Esophagus muscularis mucosa (tissue), 4 donors: ENCODE measurements at regions not wholly inside any gene's neighbourhood (a gene's known extent, or its start where the extent isn't known, plus 50 kb on each side); places are given as distances from the start of the nearest gene placed in this dataset.

ENCODE experiments used
- DNase-seq: peaks from one replicate; pipeline ENCODE4 v3.0.0-alpha.2; 2017; ENCODE audit errors: extremely low spot score
- H3K27ac ChIP-seq, 4 donors: fragments of 200-600 bp; sonication (generic); replicated peaks in 1 of 4; 1 replicate in 3 of 4; 2 replicates in 1 of 4; pipeline ENCODE4 v1.5.1; 2016 to 2019; ENCODE audit warnings: mild to moderate bottlenecking in 1 of 4
- H3K27me3 ChIP-seq, 4 donors: fragments of 200-600 bp; sonication (generic); one replicate each; pipeline versions ENCODE4 v1.5.1 to v1.6.0; 2016 to 2019
- H3K36me3 ChIP-seq, 4 donors: fragments of 200-600 bp; sonication (generic); one replicate each; pipeline ENCODE4 v1.5.1; 2016 to 2019
- H3K4me1 ChIP-seq, 4 donors: fragments of 200-600 bp; sonication (generic); one replicate each; pipeline ENCODE4 v1.5.1; 2016 to 2019
- H3K4me3 ChIP-seq, 4 donors: fragments of 200-600 bp; sonication (generic); 1 replicate in 2 of 4; 2 replicates in 2 of 4; pipeline ENCODE4 v1.5.1; 2016 to 2019; ENCODE audit warnings: mild to moderate bottlenecking in 4 of 4, moderate library complexity in 1 of 4
- H3K9me3 ChIP-seq, 4 donors: fragments of 200-600 bp; sonication (generic); 1 replicate in 3 of 4; 2 replicates in 1 of 4; pipeline ENCODE4 v1.5.1; 2016 to 2019
- EP300 ChIP-seq: sonication (generic); formaldehyde crosslinking; IDR thresholded peaks from one replicate; pipeline ENCODE4 v1.6.1; 2017; ENCODE audit warnings: antibody characterized with exemption
- POLR2A ChIP-seq: fragments of 450-650 bp; IDR thresholded peaks from one replicate; pipeline ENCODE4 v1.6.1; 2017; ENCODE audit warnings: antibody characterized with exemption, moderate library complexity, mild to moderate bottlenecking, low read depth
- POLR2AphosphoS5 ChIP-seq, 2 donors: sonication (generic); formaldehyde crosslinking; IDR thresholded peaks; one replicate each; pipeline ENCODE4 v1.6.1; 2017; ENCODE audit warnings: antibody characterized with exemption in 2 of 2
- WGBS: methylation state at CpG from one replicate; pipeline ENCODE4 v1.1.5; 2018; 5-methylcytosine and 5-hydroxymethylcytosine counted together
- intact Hi-C: fragments of 100-400 bp; cut with DNase I; formaldehyde crosslinking; loops from one replicate; pipeline ENCODE4 v1.15.1; 2023
- TF ChIP-seq, protein P1 (sequence below), 3 experiments: fragments of 200-600 bp in 2 of 3; fragments of 450-650 bp in 1 of 3; sonication (generic) in 2 of 3; IDR thresholded peaks; one replicate each; pipeline ENCODE4 v1.5.1; 2017 to 2019; ENCODE audit warnings: antibody characterized with exemption in 3 of 3, mild to moderate bottlenecking in 2 of 3, moderate library complexity in 1 of 3

DNA sequence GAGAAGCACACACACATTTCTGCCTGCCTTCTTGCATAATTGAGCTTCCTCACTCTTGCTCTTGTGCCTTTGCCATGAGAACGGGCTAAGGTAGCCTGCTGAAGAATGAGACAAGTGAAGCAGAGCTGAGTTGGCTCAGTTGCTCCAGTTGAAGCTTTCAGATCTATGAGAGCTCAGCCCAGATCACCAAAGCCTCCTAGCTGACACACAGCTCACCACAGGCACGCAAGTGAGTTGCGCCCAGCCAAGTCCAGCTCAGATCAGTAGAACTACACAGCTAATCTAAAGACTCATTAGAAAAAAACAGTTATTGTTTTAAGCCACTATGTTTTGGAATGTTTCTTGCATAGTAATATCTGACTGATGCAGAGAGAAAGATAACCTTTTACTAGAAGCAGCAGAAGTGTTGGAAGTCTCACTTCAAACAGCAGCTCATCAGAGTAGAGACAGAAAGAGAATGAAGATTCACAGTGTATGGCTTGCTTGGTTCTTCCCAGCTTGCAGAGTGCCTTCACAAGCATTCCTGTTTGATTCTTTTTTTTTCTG is 362.4 kb downstream of the MID1IP1 start:
- Histone ChIP-seq H3K4me3 (no peak overlapping the region), H3K36me3 (no peaks in the 10 kb centered on the region), H3K9me3 (no peaks in the 10 kb centered on the region), H3K4me1 (peaks cover 0 to 3% (median 0%) of the 10 kb centered on the region in 4 donors), H3K27ac (no peak overlapping the region), H3K27me3 (no peaks in the 10 kb centered on the region)
- no peak for DNase-seq
- WGBS: 88% methylated on average over 3 of the region's 3 CpGs
- intact Hi-C loops: no loop called here
- TF ChIP-seq POLR2AphosphoS5 (IDR thresholded peaks at IDR 0.05) (no peak), POLR2A (no peak)
- TF ChIP-seq, protein P1, sequence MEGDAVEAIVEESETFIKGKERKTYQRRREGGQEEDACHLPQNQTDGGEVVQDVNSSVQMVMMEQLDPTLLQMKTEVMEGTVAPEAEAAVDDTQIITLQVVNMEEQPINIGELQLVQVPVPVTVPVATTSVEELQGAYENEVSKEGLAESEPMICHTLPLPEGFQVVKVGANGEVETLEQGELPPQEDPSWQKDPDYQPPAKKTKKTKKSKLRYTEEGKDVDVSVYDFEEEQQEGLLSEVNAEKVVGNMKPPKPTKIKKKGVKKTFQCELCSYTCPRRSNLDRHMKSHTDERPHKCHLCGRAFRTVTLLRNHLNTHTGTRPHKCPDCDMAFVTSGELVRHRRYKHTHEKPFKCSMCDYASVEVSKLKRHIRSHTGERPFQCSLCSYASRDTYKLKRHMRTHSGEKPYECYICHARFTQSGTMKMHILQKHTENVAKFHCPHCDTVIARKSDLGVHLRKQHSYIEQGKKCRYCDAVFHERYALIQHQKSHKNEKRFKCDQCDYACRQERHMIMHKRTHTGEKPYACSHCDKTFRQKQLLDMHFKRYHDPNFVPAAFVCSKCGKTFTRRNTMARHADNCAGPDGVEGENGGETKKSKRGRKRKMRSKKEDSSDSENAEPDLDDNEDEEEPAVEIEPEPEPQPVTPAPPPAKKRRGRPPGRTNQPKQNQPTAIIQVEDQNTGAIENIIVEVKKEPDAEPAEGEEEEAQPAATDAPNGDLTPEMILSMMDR (IDR thresholded peaks at IDR 0.05): no peak

DNA sequence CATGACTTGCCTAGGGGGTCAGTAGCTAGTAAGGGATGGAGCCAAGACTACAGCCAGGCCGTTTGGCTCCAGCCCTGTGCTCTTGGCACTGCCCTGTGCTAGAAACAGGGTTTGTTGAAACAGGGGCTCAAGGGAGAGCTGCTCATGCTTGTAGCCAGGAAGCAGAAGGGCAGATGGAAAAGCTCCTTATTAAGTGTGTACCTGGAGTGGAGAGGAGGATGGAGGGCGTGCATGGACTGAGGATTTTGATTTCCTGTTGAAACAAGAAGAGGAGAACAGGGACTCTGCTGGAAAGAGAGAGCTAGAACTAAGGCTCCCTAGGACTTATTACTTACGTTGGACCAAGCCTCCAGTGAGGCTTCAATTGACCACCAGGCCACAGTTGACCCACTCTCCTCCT is 363.0 kb downstream of the MID1IP1 start:
- H3K9me3 ChIP-seq: no peaks in the 10 kb centered on the region
- DNase-seq: no peak
- intact Hi-C loops: no loop called here
- no peaks in the 10 kb centered on the region for H3K27me3 ChIP-seq
- H3K4me3 ChIP-seq: no peak overlapping the region
- H3K27ac ChIP-seq: no peak overlapping the region
- peaks cover 0 to 3% (median 0%) of the 10 kb centered on the region in 4 donors for H3K4me1 ChIP-seq
- no peak for TF ChIP-seq POLR2AphosphoS5 (IDR thresholded peaks at IDR 0.05)
- no peak for TF ChIP-seq POLR2A
- TF ChIP-seq, protein P1 (IDR thresholded peaks at IDR 0.05): no peak
- TF ChIP-seq EP300: no peak
- WGBS: 50% methylated on average over 3 of the region's 3 CpGs
- no peaks in the 10 kb centered on the region for H3K36me3 ChIP-seq

DNA sequence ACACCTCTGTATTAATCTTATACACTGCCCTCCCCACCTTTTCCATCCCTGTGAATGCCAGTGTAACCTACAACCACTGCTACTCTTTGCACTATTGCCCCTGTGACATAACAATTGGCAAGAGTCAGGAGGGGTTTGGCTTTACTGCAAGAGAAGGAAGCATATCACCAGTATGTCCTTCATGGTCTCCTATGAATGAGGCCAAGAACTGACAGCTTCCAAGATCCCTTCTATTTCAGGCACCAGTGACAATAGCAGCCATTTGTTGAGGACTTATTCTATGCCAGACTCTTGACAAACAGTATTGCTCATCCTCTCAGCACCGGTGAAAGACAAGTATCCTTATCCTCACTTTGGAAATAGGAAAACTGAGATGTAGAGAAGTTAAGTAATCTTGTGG is 363.9 kb downstream of the MID1IP1 start:
- intact Hi-C loops: no loop called here
- H3K27ac ChIP-seq: no peak overlapping the region
- H3K36me3 ChIP-seq: no peaks in the 10 kb centered on the region
- DNase-seq: no peak
- H3K27me3 ChIP-seq: no peaks in the 10 kb centered on the region
- no peaks in the 10 kb centered on the region for H3K9me3 ChIP-seq
- H3K4me3 ChIP-seq: no peak overlapping the region
- WGBS: 80% methylated on average over 1 of the region's 1 CpG
- TF ChIP-seq, protein P1 (IDR thresholded peaks at IDR 0.05): no peak
- TF ChIP-seq POLR2AphosphoS5 (IDR thresholded peaks at IDR 0.05): no peak
- no peak for TF ChIP-seq EP300
- TF ChIP-seq POLR2A: no peak
- peaks cover 0 to 3% (median 0%) of the 10 kb centered on the region in 4 donors for H3K4me1 ChIP-seq

DNA sequence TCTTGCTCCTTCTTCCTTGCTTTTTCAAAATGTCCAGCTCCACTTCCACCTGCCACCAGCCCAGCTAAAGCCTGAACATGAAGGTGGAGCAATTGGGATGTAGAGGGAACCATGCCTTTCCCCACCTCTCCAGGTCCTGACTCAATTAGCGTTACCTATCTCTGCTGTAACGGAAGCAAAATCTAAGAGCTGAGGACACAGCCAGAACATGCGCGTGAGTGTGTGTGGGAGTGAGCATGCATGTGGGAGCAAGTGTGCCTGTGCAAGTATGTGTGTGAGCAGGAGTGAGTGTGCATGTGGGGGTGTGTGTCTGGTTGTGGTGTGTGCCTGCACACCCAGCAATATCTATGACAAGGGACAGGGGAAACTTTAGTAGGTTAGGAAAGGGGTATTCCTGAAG is 364.5 kb downstream of the MID1IP1 start:
- WGBS: 84% methylated on average over 4 of the region's 4 CpGs
- Histone ChIP-seq H3K27me3 (no peaks in the 10 kb centered on the region), H3K36me3 (no peaks in the 10 kb centered on the region), H3K4me1 (peaks cover 0 to 3% (median 0%) of the 10 kb centered on the region in 4 donors), H3K27ac (no peak overlapping the region), H3K4me3 (no peak overlapping the region), H3K9me3 (no peaks in the 10 kb centered on the region)
- TF ChIP-seq POLR2AphosphoS5 (IDR thresholded peaks at IDR 0.05) (no peak), POLR2A (no peak), EP300 (no peak)
- TF ChIP-seq, protein P1 (IDR thresholded peaks at IDR 0.05): no peak
- intact Hi-C loops: no loop called here
- DNase-seq: no peak

DNA sequence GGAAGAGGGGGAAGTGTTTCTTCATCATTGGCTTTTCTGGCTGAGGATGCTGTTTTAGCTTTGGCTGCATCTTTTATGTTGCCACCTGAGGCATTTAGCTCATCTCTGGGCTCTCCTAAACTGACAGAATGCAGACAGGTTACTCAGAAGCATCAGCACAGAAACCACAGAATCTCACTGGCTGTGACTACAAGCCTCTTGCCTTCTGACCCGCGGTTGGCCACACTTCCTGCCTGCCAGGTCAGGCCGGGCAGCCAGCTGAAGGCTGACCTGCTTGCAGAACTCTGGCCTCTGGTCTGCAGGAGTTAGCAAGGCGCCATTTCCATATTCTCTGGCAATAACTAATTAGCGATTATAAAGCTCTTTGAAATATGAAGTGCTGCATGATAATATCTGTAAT is 366.5 kb downstream of the MID1IP1 start:
- H3K9me3 ChIP-seq: no peaks in the 10 kb centered on the region
- H3K4me3 ChIP-seq: no peak overlapping the region
- no peaks in the 10 kb centered on the region for H3K36me3 ChIP-seq
- no peaks in the 10 kb centered on the region for H3K27me3 ChIP-seq
- 65% methylated on average over 5 of the region's 5 CpGs for WGBS
- no peak for DNase-seq
- no peak overlapping the region for H3K27ac ChIP-seq
- intact Hi-C loops: no loop called here
- peaks cover 0 to 2% (median 0%) of the 10 kb centered on the region in 4 donors for H3K4me1 ChIP-seq
- TF ChIP-seq POLR2AphosphoS5 (IDR thresholded peaks at IDR 0.05): no peak
- TF ChIP-seq POLR2A: no peak
- TF ChIP-seq, protein P1 (IDR thresholded peaks at IDR 0.05): no peak
- no peak for TF ChIP-seq EP300
